D721Med (cell line): ENCODE measurements at regions not wholly inside any gene's neighbourhood (a gene's known extent, or its start where the extent isn't known, plus 50 kb on each side); places are given as distances from the start of the nearest gene placed in this dataset.

ENCODE experiments used
- DNase-seq: peaks from one replicate; pipeline ENCODE4 v3.0.0; 2011; ENCODE audit warnings: low spot score; ENCODE audit not compliant: insufficient read length
- FAIRE-seq: peaks from 2 replicates; lab custom pipeline; 2011; peaks lifted over from hg19 to GRCh38; lab: Jason Lieb, UNC
- CTCF ChIP-seq: IDR thresholded peaks from 2 replicates; pipeline ENCODE4 v1.5.1; 2012; ENCODE audit warnings: mild to moderate bottlenecking, control low read depth; ENCODE audit not compliant: insufficient read depth; ENCODE audit errors: missing control alignments

DNA sequence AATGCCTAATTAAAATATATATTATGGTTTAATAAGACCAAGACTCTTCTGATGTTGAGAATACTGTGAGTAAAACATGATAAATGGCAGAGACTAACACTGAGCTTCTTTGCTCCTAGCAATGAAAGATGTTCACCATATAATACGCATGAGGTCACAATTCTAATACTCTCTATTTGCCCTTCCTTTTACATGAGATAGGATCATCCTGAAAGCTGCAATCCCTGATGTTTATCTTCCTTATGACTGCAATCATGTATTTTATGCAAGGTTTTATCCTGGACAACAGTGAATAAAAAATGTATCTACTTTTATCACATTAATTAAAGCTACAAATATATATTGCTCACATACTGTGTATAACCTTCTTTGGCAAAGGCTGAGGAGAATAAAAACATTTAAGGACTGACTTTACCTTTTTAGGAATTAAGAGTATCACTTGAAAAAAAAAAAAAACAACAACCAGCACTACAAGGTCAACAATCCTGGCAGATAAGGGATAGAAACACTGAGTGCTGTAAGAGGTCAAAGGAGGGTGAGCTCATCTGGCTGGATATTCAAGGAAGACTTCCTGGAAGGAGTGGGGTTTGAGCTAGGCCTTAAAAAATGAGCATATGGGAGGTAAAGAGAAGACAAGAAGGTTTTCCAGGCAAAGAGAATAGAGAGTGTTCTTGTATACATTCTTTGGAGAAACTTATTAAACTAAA is 99.9 kb downstream of the AREG start:
- no peak for DNase-seq
- FAIRE-seq: no peak
- no peak for TF ChIP-seq CTCF

DNA sequence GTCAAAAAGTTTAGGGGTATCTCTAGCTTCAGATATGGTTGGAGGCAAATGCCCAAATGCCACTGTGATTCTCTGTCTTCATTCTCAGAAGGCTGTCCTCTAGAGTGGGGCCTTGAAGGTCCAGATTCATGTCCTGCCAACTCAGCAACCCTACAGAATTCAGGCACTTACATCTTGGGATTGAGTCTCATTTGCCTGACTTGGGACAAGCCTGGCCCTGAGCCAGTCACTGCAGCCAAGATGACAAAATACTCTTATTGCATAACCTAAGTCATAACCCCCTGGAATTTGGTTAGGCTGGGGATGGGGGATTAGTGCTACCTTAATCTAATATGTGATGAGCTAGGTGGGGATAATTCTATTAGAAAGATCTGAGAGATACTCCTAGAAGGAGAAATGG is 100.5 kb downstream of the AREG start:
- DNase-seq: no peak
- no peak for TF ChIP-seq CTCF
- FAIRE-seq: no peak

DNA sequence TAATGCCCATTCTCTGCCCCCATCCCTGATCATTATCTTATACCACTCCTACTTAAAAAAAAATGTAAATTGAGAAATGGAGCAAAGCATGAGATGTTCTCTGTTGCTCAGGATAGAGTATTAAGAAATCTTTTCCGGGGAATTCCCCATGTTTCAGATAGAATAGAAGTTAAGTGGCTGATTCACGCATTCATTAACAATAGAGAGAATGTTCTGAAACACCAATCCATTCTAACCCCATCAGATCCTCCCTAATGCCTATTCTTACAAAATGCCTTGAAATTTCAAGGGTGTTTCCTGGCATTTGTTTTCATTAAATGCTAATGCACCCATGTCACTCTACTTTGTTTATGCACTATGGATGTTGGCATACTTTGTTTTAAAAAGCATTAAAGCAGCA is 101.1 kb downstream of the AREG start:
- no peak for DNase-seq
- TF ChIP-seq CTCF: no peak

DNA sequence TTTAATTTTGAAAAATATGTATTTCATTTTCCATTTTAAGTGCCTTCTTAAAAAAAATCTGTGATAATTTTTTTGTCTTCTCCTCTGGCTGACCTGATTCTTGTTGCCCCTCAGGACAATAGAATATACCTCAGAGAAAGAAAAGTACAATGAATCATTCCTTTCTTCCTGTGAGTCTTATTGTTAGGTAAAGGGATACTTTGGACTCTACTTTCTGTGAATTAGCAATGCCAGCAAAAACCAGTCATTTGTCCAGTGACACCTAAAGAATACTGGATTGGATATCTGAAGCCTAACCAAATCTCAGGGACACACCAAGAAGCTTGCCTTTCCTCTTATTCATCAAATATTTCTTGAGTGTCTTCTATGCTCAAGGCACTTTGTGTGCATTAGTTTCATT is 102.1 kb downstream of the AREG start:
- no peak for TF ChIP-seq CTCF
- FAIRE-seq: no peak
- no peak for DNase-seq

More for the DNA sequence above, 101.1 kb downstream of the AREG start:
- FAIRE-seq: no peak

GRCh38 chr4:74548561-74548960 is 103.6 kb downstream of the AREG start:
- TF ChIP-seq CTCF: no peak
- DNase-seq (no peak), FAIRE-seq (no peak)

DNA sequence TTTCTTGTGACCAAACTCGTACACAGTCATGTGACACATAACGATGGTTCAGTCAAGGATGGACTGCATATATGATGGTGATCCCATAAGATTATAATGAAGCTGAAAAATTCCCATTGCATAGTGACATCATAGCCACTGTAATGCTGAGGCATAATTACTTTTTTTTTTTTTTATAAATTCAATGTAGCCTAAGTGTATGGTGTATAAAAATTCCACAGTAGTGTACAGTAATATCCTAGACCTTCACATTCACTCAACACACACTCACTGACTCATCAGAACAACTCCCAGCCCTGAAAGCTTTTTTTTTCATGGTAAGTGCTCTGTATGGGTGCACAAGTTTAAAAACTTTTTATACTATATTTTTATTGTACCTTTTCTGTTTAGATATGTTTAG is 105.0 kb downstream of the AREG start:
- FAIRE-seq: no peak
- no peak for DNase-seq
- no peak for TF ChIP-seq CTCF

DNA sequence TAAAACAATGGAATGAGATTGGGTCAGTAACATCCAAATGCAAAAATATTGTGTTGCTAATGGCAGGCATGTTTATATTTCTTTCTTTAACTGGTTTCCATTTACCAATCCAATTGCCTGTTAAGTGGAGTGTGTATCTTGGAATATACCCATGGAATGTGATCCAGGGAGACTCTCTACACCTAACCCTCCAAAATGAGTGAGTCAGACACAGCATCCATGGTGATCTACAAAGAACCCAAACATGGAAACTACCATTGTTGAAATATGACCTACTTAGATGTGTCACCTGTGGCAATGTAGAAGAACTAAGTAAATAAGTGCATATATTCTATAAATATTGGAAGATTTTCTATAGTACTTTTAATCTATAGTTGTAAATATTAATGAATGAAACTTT is 110.3 kb downstream of the AREG start:
- no peak for TF ChIP-seq CTCF
- FAIRE-seq (no peak), DNase-seq (no peak)
